Activated naive CD8-positive, alpha-beta T cell treated with anti-CD3 and anti-CD28 coated beads, Interleukin-2, amount 10 ng/mL, durations not matched to agents 7 days and 5 days (primary cell): ENCODE measurements at regions not wholly inside any gene's neighbourhood (a gene's known extent, or its start where the extent isn't known, plus 50 kb on each side); places are given as distances from the start of the nearest gene placed in this dataset.

Source experiments
- ATAC-seq: fragments of 150-1000 bp; cut with Tn5 transposase; one replicate; pipeline ENCODE4 v1.10.0; 2021; ENCODE audit warnings: low read depth, moderate library complexity
- POLR2A ChIA-PET: fragments of 350-600 bp; sonication (Branson Sonifier 250); formaldehyde crosslinking; loops from one replicate; lab custom pipeline; 2021; ENCODE audit warnings: antibody characterized with exemption; lab: Charles Lee
- DNase-seq: peaks from one replicate; pipeline ENCODE4 v3.0.0; 2021
- H3K27ac Mint-ChIP-seq: one replicate; pipeline ENCODE4 v1.8.0; 2022; ENCODE audit warnings: mild to moderate bottlenecking, mixed read lengths
- H3K27me3 Mint-ChIP-seq: one replicate; pipeline ENCODE4 v1.8.0; 2022; ENCODE audit warnings: mild to moderate bottlenecking, moderate library complexity, mixed read lengths
- H3K36me3 Mint-ChIP-seq: one replicate; pipeline ENCODE4 v1.8.0; 2021; ENCODE audit warnings: mild to moderate bottlenecking, mixed read lengths
- H3K4me1 Mint-ChIP-seq: one replicate; pipeline ENCODE4 v1.8.0; 2021; ENCODE audit warnings: mixed read lengths
- H3K4me3 Mint-ChIP-seq: one replicate; pipeline ENCODE4 v1.8.0; 2022; ENCODE audit warnings: mild to moderate bottlenecking, moderate library complexity, mixed read lengths
- H3K9me3 Mint-ChIP-seq: one replicate; pipeline ENCODE4 v1.8.0; 2021; ENCODE audit warnings: mixed read lengths

DNA sequence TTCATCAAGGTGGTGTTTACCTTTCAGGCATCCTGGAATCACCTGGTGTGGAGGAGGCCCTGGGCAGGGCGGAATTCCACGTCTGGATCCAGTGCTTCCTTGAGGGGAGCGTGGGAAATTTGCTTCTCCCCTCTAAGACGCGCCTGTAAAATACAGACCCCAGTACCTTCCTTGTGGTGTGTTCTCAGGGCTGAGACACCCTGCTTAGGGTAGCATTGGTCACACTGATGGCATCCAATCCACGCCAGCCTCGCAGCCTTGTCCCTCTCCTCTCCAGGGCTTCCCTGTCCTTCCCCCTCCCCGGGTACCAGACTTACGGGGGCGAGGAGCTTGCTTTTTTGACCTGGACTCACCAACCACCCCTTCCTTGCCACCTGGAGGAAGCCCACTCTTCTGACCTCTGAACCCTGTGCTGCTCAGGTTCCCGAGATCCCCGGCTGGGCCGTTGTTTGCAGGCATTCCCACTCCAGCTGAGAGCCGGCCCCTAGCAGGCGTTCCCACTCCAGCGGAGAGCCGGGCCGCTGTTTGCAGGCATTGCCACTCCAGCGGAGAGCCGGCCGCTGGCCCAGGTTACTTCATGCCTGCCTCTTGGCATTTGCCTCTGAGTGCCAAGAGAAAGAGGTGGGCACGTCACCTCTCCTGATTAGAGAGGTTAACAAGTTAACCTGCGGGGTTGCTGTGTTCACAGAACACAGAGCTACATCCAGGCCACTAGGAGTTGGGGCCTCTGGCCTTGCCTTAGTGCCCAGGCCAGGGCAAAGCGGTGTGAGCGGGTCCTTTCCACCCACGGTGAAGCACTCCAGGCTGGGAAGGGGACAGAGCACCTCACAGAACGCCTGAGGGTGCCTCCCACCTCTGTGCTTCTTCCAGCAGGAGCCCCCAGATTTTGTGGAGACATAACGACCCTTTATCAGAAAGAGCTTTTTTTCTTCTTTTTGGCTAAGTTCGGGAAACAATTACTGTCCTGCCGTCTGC, 254.0 kb upstream of the PPP2R2D start:
- no peaks in the 10 kb centered on the region for H3K9me3 Mint-ChIP-seq
- H3K4me1 Mint-ChIP-seq: no peaks in the 10 kb centered on the region
- peaks cover 2% of the 10 kb centered on the region for H3K27me3 Mint-ChIP-seq
- H3K27ac Mint-ChIP-seq: no peak overlapping the region
- H3K36me3 Mint-ChIP-seq: no peaks in the 10 kb centered on the region
- ATAC-seq: no peak
- POLR2A ChIA-PET: no interaction called here
- no peak for DNase-seq
- no peak overlapping the region for H3K4me3 Mint-ChIP-seq

DNA sequence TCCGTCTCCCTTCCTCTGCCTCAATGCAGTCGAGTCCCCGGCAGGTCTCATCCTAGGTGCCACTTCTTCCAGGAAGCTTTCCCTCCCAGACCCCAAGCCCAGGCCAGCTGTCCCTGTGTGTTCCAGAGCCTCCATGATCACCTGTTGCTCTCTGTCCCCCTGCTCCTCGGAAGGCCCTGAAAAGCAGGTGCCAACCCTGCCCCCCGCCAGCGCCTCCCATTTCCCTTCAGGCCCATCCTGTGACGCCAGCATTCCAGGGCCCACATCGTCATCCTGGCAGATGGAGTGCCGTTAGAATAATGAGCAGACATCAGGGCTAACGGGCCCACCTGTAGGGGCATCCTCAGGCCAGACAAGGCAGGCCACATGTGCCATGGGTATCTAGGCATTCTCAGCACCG, 253.0 kb upstream of the PPP2R2D start:
- H3K27me3 Mint-ChIP-seq: peaks cover 2% of the 10 kb centered on the region
- H3K27ac Mint-ChIP-seq: no peak overlapping the region

DNA sequence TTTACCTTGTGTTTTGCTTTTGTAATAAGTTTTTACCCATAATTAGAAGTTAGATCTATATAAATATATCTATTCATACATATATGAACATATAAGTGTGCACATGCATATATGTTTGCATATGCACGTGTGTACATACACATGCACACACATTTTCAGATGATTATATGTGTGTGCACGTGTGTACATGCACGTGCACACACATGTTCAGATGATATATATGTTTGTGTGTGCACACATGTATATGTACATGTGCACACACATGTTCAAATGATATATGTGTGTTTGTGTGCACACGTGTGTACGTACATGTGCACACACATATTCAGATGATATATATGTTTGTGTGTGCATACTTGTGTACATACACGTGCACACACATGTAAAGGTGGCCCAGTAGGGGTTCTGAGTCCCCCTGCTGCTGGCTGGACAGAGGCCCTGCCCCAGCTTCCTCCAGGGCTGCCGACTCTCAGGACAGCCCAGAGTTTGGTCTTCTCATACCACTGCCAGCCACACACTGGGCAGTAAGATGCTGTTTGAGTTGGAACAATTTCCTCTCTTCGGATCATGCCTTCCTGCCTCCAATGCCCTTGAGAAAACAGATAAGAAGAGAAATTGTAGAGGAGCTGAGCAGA, 252.3 kb upstream of the PPP2R2D start:
- ATAC-seq (no peak), DNase-seq (no peak)
- POLR2A ChIA-PET: no interaction called here
- no peak overlapping the region for H3K4me3 Mint-ChIP-seq
- no peaks in the 10 kb centered on the region for H3K4me1 Mint-ChIP-seq
- peaks cover 2% of the 10 kb centered on the region for H3K27me3 Mint-ChIP-seq
- no peaks in the 10 kb centered on the region for H3K36me3 Mint-ChIP-seq
- no peak overlapping the region for H3K27ac Mint-ChIP-seq
- no peaks in the 10 kb centered on the region for H3K9me3 Mint-ChIP-seq

More for the DNA sequence above, 253.0 kb upstream of the PPP2R2D start:
- ATAC-seq (no peak), DNase-seq (no peak)
- Mint-ChIP-seq H3K9me3 (no peaks in the 10 kb centered on the region), H3K4me1 (no peaks in the 10 kb centered on the region), H3K36me3 (no peaks in the 10 kb centered on the region), H3K4me3 (no peak overlapping the region)
- POLR2A ChIA-PET: no interaction called here

DNA sequence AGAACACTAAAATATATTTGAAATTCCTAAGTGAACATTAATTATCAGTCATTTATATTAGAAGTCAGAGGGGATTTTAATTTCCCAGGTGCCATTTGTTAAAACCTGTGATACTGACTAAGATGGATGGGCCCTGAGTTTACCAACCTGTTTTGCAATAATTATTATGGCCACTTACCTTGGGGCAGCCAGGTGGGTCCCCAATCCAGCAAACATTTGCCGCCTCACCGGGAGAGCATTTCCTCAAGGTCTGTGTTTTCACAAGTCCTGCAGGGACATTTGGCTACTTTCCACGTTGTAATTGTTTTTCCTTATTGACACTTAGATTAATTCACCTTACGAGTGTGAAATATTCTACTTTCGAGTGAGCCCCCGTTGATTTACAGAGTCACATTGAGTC, 251.2 kb upstream of the PPP2R2D start:
- Mint-ChIP-seq H3K9me3 (no peaks in the 10 kb centered on the region), H3K36me3 (no peaks in the 10 kb centered on the region), H3K4me3 (no peak overlapping the region), H3K27me3 (peaks cover 2% of the 10 kb centered on the region), H3K27ac (no peak overlapping the region), H3K4me1 (no peaks in the 10 kb centered on the region)
- POLR2A ChIA-PET: no interaction called here
- DNase-seq (no peak), ATAC-seq (no peak)

DNA sequence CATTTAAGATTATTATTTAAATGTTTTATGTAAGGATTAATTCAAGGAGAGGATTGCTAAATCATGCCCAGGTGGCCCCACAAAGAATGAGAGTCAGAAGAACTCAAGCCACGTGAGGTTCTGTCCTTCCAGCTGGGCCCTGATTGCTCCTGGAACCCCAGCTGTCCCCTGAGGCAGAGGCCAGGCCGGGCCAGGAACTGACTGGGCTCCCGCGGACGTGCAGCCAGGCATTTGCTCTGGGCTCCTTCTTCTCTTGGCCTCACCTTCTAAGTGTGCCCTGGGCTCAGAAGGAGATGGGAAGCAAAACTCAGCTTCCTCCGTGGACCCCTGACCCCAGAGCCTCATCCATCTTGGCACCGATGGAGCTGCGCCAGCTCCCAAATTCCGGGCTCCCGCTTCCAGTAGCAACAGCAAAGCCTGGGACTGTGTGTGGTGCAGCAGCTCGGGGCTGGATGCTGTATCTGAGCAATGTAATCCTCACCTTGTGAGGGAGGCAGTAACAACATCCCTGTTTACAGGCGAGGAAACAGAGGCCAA, 250.6 kb upstream of the PPP2R2D start:
- H3K27ac Mint-ChIP-seq: no peak overlapping the region
- H3K4me3 Mint-ChIP-seq: no peak overlapping the region
- DNase-seq: no peak
- no peaks in the 10 kb centered on the region for H3K4me1 Mint-ChIP-seq
- peaks cover 2% of the 10 kb centered on the region for H3K27me3 Mint-ChIP-seq
- no peaks in the 10 kb centered on the region for H3K36me3 Mint-ChIP-seq
- no peaks in the 10 kb centered on the region for H3K9me3 Mint-ChIP-seq
- ATAC-seq: no peak
- POLR2A ChIA-PET: no interaction called here

DNA sequence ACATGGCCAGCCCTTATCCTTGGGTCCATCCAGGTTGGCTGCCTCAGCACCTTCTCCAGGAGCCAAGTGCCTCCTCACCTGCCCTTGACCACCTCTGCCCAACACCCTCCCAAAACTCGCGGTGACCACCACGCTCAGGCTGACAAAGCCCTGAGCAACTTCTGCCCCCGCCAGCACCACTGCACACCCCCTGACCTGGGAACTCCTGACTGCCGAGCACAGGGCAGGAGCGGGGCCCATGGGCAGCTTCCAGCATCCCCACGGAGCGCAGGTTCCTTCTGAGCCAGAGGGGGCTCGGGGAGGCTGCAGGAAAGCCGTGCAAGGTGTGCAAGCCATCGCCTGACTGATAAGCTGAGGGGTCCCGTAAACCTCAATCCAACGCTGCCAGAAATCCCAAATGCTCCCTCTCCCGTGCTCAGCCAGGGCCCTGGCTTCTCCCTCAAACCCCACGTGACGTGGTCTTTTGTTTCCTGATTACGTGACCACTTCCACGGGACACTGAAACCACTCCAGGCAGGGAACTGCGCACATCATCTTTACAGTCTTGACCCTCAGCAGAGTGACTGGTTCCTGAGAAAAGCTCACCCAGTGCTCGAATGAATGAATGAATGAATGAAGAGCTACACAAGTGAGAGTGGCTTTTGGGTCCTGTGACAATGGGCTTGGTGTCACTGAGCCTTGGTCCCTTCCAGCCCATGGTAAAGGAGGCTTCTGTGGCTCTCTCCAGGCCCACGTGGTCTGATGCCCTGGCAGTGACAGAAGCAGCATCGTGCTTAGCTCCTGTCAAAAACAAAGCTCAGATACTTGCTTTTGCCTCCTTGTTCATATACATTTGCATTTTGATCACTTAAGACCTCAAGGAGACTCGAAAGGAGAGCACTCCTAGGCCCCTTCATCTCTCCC, 249.8 kb upstream of the PPP2R2D start:
- Mint-ChIP-seq H3K4me3 (no peak overlapping the region), H3K9me3 (no peaks in the 10 kb centered on the region), H3K36me3 (no peaks in the 10 kb centered on the region), H3K27me3 (peaks cover 2% of the 10 kb centered on the region), H3K4me1 (no peaks in the 10 kb centered on the region), H3K27ac (no peak overlapping the region)
- POLR2A ChIA-PET: no interaction called here
- DNase-seq: no peak
- ATAC-seq: no peak

DNA sequence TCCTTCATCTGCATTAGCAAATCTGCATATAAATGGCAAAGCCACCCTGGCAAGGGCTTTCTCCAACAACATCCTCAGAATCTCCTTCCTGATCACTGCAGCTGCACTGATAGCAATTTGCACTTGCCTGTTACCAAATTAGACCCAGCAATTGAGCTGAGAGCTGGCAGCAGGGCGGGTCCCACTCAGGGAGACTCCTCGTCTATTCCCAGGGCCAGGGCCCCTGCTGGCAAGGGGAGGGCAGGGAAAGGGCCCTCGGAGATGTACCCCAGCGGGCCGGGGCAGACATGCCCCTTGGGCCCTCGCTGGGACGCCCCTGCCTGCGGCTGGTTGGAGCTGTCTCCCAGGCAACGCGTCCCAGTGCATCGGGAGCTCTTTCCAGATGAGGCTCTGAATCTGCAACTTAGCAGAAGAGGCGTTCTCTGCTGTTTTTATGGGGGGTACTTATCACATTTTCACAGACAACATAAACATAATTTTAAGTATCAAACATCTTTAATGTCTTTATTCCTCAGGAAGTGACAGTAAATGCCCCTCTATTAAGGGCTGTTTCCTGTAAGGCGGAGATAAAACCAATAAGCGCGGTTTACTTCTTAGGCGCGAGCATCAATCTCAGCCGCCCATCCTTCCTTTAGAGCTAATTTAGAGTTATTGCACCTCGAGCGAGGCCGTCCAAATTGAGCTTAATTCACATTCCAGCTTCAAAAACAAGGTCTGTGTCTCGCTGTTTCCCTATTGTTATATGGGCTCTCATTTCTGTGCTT, 249.0 kb upstream of the PPP2R2D start:
- H3K36me3 Mint-ChIP-seq: no peaks in the 10 kb centered on the region
- H3K27ac Mint-ChIP-seq: no peak overlapping the region
- no peak overlapping the region for H3K4me3 Mint-ChIP-seq
- POLR2A ChIA-PET: no interaction called here
- ATAC-seq: no peak
- no peaks in the 10 kb centered on the region for H3K9me3 Mint-ChIP-seq
- H3K4me1 Mint-ChIP-seq: no peaks in the 10 kb centered on the region
- H3K27me3 Mint-ChIP-seq: peaks cover 2% of the 10 kb centered on the region
- DNase-seq: no peak

DNA sequence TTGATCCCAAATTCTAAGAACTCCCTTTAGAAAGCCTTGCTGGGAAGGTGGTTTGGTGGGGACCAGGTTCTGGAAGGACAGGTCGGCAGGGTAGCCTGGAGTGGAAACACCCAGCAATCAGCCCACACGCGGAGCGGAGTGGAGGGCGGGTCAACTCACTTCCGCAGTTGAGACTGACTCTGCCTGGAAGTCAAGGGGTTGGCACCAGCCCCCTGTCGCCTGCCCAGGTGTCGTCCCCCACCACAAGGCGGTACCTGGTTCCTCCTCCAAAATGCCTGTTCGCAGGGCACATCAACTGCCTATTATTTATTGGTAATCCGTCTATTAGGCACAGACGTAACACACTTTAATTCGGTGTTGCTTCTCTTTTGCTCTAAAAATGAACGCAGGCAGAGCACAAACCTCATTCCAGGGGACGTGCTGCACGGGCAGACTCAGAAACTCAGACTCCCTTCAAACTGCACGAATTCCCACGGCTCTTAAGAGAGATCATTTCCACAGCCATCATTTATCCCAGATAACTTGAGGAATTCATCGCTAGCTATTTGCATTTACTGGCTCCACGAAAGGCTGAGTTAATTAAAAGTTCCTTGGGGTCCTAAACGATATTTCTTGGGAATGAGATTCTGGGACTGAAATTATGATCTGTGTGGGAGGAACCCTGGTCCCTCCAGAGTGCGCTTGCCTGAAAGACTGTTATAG, 248.2 kb upstream of the PPP2R2D start:
- DNase-seq: no peak
- Mint-ChIP-seq H3K4me1 (no peaks in the 10 kb centered on the region), H3K4me3 (no peak overlapping the region), H3K9me3 (no peaks in the 10 kb centered on the region), H3K36me3 (no peaks in the 10 kb centered on the region), H3K27ac (no peak overlapping the region), H3K27me3 (peaks cover 2% of the 10 kb centered on the region)
- POLR2A ChIA-PET: no interaction called here
- no peak for ATAC-seq

DNA sequence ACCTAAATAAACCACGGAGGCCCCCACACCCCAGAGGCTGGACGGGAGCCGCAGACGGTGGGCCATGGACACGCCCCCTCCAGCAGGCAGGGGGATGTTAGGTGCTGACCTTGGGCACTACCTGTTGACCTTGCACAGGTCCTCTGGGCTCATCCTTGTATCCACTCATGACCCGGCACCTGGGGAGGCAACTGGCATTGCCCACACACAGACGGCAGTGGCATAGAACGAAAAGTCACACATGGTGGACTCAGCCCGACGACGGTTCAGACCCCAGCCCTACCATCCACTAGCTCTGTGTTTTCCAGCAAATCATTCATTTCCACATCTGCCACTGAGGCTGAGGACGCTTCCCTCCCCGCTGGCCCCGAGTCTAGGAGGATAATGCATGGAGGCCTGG, 247.7 kb upstream of the PPP2R2D start:
- H3K4me1 Mint-ChIP-seq: no peaks in the 10 kb centered on the region

GRCh38 chr10:131653554-131654470, 247.0 kb upstream of the PPP2R2D start:
- Mint-ChIP-seq H3K27ac (no peak overlapping the region), H3K27me3 (peaks cover 2% of the 10 kb centered on the region), H3K4me3 (no peak overlapping the region), H3K36me3 (no peaks in the 10 kb centered on the region), H3K9me3 (no peaks in the 10 kb centered on the region), H3K4me1 (no peaks in the 10 kb centered on the region)
- POLR2A ChIA-PET: no interaction called here
- DNase-seq: no peak
- no peak for ATAC-seq

More for the DNA sequence above, 247.7 kb upstream of the PPP2R2D start:
- DNase-seq: no peak
- no peaks in the 10 kb centered on the region for H3K9me3 Mint-ChIP-seq
- H3K4me3 Mint-ChIP-seq: no peak overlapping the region
- no peak for ATAC-seq
- POLR2A ChIA-PET: no interaction called here
- H3K27ac Mint-ChIP-seq: no peak overlapping the region
- peaks cover 2% of the 10 kb centered on the region for H3K27me3 Mint-ChIP-seq
- no peaks in the 10 kb centered on the region for H3K36me3 Mint-ChIP-seq

DNA sequence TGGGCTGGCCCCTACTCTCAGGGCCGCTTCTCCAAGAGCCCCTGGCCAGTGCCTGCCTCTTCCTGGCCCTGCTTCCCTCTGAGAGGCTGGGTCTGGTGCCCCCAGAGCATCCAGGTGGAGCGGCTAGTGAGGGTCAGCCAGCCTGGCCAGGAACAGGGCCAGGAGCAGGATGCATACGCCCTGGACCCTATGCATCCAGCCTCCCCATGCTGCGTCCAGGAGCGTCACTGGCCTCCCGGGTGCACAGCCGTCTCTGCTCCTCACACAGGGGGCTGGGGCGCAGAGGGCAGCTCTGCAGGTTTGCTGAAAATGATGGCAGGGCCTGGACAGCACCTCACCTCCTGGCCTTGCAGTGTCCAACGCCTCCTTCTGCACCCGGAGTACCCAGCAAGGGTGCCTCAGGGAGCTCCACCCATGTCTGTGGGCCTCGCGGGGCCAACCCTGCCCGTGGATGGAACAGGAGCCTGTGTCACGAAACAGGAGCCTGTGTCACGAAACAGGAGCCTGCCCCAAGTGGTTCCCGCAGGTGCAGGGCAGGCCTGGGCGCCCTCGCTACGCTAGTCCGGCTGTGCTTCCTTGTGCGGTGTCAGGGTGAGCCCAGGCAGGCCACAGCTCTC, 246.2 kb upstream of the PPP2R2D start:
- peaks cover 2% of the 10 kb centered on the region for H3K27me3 Mint-ChIP-seq
- H3K9me3 Mint-ChIP-seq: no peaks in the 10 kb centered on the region
- no peaks in the 10 kb centered on the region for H3K4me1 Mint-ChIP-seq
- ATAC-seq (no peak), DNase-seq (no peak)
- no peak overlapping the region for H3K27ac Mint-ChIP-seq
- POLR2A ChIA-PET: no interaction called here
- H3K36me3 Mint-ChIP-seq: no peaks in the 10 kb centered on the region
- no peak overlapping the region for H3K4me3 Mint-ChIP-seq
